Uterus (tissue), 3 donors: ENCODE measurements at regions not wholly inside any gene's neighbourhood (a gene's known extent, or its start where the extent isn't known, plus 50 kb on each side); places are given as distances from the start of the nearest gene placed in this dataset.

ENCODE experiments used
- DNase-seq, 2 donors: peaks; one replicate each; pipeline ENCODE4 v3.0.0-alpha.2; 2019 to 2020
- H3K27ac ChIP-seq, 2 donors: fragments of 200-600 bp; sonication (generic); 1 replicate in 1 of 2; 2 replicates in 1 of 2; pipeline ENCODE4 v1.5.1; 2016 to 2018
- H3K27me3 ChIP-seq, 2 donors: fragments of 200-600 bp; sonication (generic); one replicate each; pipeline ENCODE4 v1.5.1; 2018 to 2019; ENCODE audit warnings: control low read depth in 1 of 2
- H3K36me3 ChIP-seq, 2 donors: fragments of 200-600 bp; sonication (generic); one replicate each; pipeline ENCODE4 v1.5.1; 2019; ENCODE audit warnings: control low read depth in 1 of 2
- H3K4me1 ChIP-seq, 2 donors: fragments of 200-600 bp; sonication (generic); one replicate each; pipeline ENCODE4 v1.5.1; 2018 to 2019; ENCODE audit warnings: control low read depth in 1 of 2
- H3K4me3 ChIP-seq, 2 donors: fragments of 200-600 bp; sonication (generic); 1 replicate in 1 of 2; 2 replicates in 1 of 2; pipeline ENCODE4 v1.5.1; 2018 to 2019; ENCODE audit warnings: mild to moderate bottlenecking in 1 of 2
- H3K9me3 ChIP-seq, 2 donors: fragments of 200-600 bp; sonication (generic); one replicate each; pipeline ENCODE4 v1.5.1; 2019; ENCODE audit warnings: control low read depth in 1 of 2
- CTCF ChIP-seq, 4 experiments: fragments of 200-600 bp in 2 of 4; fragments of 450-650 bp in 2 of 4; sonication (generic) in 2 of 4; IDR thresholded peaks; one replicate each; pipeline ENCODE4 v1.5.1; 2016 to 2019; ENCODE audit warnings: antibody characterized with exemption in 4 of 4, mild to moderate bottlenecking in 2 of 4, moderate library complexity in 1 of 4
- POLR2A ChIP-seq, 2 donors: fragments of 450-650 bp; IDR thresholded peaks; one replicate each; pipeline ENCODE4 v1.6.1; 2016; ENCODE audit warnings: antibody characterized with exemption in 2 of 2, mild to moderate bottlenecking in 1 of 2, moderate library complexity in 1 of 2
- intact Hi-C: fragments of 100-400 bp; cut with DNase I; formaldehyde crosslinking; loops from one replicate; pipeline ENCODE4 v1.15.1; 2023; ENCODE audit warnings: low total_unique reads
- donor health status: DM: yes; HTN: yes; CAD: no.

- intact Hi-C loops = no loop called here
- Histone ChIP-seq H3K36me3 (no peaks in the 10 kb centered on the region), H3K4me3 (no peak overlapping the region), H3K27me3 (no peaks in the 10 kb centered on the region), H3K9me3 (no peaks in the 10 kb centered on the region), H3K27ac (no peak overlapping the region), H3K4me1 (no peaks in the 10 kb centered on the region)
- no peak for DNase-seq
- no peak for TF ChIP-seq CTCF (IDR thresholded peaks at IDR 0.05)
Observed at GRCh38 chr5:114822436-114822835, 347.3 kb downstream of the TRIM36 start.

DNA sequence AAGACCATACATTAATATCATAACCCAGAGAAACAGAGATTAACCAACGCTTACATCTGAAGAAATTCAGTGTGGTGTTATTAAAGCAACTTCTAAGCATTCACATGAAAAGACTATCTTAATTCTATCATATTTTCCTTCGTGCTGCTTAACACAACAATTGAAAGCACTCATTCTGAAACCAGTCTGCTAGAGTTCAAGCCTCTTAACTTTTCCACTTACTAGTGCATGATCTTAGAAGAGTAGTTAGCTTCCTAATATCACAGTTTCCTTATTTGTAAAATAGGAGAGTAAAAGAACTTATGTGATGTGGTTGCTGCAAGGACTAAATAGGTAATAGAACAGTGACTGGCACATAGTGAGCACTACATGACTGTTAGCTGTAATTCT is 379.3 kb downstream of the TRIM36 start:
- no peak overlapping the region for H3K4me3 ChIP-seq
- H3K4me1 ChIP-seq = no peaks in the 10 kb centered on the region
- no peaks in the 10 kb centered on the region for H3K27me3 ChIP-seq
- DNase-seq = no peak
- H3K27ac ChIP-seq = no peak overlapping the region
- intact Hi-C loops = no loop called here
- H3K36me3 ChIP-seq = no peaks in the 10 kb centered on the region
- no peaks in the 10 kb centered on the region for H3K9me3 ChIP-seq
- TF ChIP-seq POLR2A (IDR thresholded peaks at IDR 0.05) (no peak), CTCF (IDR thresholded peaks at IDR 0.05) (no peak)

GRCh38 chr5:114789773-114790402 is 379.8 kb downstream of the TRIM36 start:
- H3K4me1 ChIP-seq = no peaks in the 10 kb centered on the region
- DNase-seq = no peak
- intact Hi-C loops = no loop called here
- TF ChIP-seq POLR2A (IDR thresholded peaks at IDR 0.05) (no peak), CTCF (IDR thresholded peaks at IDR 0.05) (no peak)
- no peak overlapping the region for H3K27ac ChIP-seq
- H3K36me3 ChIP-seq = no peaks in the 10 kb centered on the region
- no peak overlapping the region for H3K4me3 ChIP-seq
- no peaks in the 10 kb centered on the region for H3K9me3 ChIP-seq
- H3K27me3 ChIP-seq = no peaks in the 10 kb centered on the region

DNA sequence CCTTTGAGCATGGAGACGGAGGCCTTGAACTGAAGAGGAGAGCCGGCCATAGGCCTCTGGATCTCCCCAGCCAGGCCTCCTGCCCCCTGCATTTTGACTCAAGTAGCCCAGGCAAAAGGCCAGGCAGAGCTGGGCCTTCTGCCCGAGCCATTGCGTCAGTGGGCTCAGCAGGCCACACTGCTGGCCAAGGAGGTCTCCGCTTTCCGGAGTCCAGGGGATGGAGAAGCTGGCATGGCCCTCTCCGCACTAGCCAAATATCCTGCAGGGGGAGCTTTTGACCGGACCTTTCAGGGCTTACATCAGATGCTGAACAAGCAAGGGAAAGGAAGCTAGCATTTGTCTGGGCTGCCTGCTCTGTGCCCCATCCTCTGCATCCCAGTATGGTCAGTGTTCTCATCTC is 386.8 kb downstream of the TRIM36 start:
- TF ChIP-seq CTCF (IDR thresholded peaks at IDR 0.05) = no peak
- no peak for TF ChIP-seq POLR2A (IDR thresholded peaks at IDR 0.05)
- Histone ChIP-seq H3K36me3 (no peaks in the 10 kb centered on the region), H3K4me1 (no peaks in the 10 kb centered on the region), H3K4me3 (no peak overlapping the region), H3K9me3 (no peaks in the 10 kb centered on the region), H3K27ac (no peak overlapping the region), H3K27me3 (no peaks in the 10 kb centered on the region)
- no peak for DNase-seq
- intact Hi-C loops = no loop called here

DNA sequence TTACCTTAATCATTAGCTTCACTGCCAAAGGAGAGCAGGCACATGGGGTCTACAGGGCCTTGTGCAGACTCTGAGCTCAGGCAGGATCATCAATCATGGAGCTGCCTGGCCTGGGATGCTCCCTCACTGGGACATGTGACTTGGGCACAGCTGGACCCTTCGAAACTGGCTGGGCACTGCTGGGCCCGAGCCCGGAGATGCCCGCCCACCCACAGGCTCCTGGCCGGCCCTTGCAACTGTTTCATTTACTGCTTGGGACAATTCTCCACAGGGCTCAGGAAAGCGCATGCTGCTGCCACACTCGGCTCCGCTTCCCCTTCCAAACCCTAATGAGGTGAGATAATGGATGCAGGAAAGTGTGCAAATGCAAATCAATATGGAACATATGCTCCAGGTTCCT is 387.5 kb downstream of the TRIM36 start:
- Histone ChIP-seq H3K27me3 (no peaks in the 10 kb centered on the region), H3K4me3 (no peak overlapping the region), H3K36me3 (no peaks in the 10 kb centered on the region), H3K4me1 (no peaks in the 10 kb centered on the region), H3K9me3 (no peaks in the 10 kb centered on the region), H3K27ac (no peak overlapping the region)
- no peak for DNase-seq
- intact Hi-C loops = no loop called here
- TF ChIP-seq CTCF (IDR thresholded peaks at IDR 0.05) = no peak
